ENCODE measurements at regions not wholly inside any gene's neighbourhood (a gene's known extent, or its start where the extent isn't known, plus 50 kb on each side); places are given as distances from the start of the nearest gene placed in this dataset.

DNA sequence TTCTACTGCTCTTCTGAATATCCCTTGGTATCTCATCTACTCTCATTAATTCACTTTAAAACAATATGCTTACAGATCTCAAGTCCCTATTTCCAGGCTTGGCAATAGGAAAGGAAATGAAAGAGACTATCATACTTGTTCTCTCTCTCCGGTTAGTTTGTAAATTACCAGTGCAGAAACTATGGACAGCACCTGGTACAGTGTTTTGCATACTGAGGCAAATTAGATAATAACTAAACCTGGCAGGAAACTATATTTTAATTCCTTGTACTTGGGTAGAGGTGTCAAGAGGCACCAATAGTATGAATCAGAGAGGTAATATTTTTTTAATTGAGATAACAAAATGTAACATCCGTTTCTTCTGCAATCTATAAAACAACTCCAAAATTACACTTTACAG, 97.7 kb upstream of the TMEM196 start:
- no peak for TF ChIP-seq MXI1 (conservative IDR thresholded peaks at IDR 0.05; ENCODE audit: poor library complexity, severe bottlenecking)
- no peak for TF ChIP-seq RAD21 (conservative IDR thresholded peaks at IDR 0.05)
- TF ChIP-seq EZH2 (IDR thresholded peaks at IDR 0.05; ENCODE audit: borderline replicate concordance, insufficient read depth, low read length, poor library complexity, severe bottlenecking): no peak
- TF ChIP-seq, protein P1, sequence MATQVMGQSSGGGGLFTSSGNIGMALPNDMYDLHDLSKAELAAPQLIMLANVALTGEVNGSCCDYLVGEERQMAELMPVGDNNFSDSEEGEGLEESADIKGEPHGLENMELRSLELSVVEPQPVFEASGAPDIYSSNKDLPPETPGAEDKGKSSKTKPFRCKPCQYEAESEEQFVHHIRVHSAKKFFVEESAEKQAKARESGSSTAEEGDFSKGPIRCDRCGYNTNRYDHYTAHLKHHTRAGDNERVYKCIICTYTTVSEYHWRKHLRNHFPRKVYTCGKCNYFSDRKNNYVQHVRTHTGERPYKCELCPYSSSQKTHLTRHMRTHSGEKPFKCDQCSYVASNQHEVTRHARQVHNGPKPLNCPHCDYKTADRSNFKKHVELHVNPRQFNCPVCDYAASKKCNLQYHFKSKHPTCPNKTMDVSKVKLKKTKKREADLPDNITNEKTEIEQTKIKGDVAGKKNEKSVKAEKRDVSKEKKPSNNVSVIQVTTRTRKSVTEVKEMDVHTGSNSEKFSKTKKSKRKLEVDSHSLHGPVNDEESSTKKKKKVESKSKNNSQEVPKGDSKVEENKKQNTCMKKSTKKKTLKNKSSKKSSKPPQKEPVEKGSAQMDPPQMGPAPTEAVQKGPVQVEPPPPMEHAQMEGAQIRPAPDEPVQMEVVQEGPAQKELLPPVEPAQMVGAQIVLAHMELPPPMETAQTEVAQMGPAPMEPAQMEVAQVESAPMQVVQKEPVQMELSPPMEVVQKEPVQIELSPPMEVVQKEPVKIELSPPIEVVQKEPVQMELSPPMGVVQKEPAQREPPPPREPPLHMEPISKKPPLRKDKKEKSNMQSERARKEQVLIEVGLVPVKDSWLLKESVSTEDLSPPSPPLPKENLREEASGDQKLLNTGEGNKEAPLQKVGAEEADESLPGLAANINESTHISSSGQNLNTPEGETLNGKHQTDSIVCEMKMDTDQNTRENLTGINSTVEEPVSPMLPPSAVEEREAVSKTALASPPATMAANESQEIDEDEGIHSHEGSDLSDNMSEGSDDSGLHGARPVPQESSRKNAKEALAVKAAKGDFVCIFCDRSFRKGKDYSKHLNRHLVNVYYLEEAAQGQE (IDR thresholded peaks at IDR 0.05; ENCODE audit: borderline replicate concordance): no peak
- TF ChIP-seq, protein P2, sequence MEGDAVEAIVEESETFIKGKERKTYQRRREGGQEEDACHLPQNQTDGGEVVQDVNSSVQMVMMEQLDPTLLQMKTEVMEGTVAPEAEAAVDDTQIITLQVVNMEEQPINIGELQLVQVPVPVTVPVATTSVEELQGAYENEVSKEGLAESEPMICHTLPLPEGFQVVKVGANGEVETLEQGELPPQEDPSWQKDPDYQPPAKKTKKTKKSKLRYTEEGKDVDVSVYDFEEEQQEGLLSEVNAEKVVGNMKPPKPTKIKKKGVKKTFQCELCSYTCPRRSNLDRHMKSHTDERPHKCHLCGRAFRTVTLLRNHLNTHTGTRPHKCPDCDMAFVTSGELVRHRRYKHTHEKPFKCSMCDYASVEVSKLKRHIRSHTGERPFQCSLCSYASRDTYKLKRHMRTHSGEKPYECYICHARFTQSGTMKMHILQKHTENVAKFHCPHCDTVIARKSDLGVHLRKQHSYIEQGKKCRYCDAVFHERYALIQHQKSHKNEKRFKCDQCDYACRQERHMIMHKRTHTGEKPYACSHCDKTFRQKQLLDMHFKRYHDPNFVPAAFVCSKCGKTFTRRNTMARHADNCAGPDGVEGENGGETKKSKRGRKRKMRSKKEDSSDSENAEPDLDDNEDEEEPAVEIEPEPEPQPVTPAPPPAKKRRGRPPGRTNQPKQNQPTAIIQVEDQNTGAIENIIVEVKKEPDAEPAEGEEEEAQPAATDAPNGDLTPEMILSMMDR (IDR thresholded peaks at IDR 0.05; ENCODE audit: poor library complexity, severe bottlenecking): no peak

DNA sequence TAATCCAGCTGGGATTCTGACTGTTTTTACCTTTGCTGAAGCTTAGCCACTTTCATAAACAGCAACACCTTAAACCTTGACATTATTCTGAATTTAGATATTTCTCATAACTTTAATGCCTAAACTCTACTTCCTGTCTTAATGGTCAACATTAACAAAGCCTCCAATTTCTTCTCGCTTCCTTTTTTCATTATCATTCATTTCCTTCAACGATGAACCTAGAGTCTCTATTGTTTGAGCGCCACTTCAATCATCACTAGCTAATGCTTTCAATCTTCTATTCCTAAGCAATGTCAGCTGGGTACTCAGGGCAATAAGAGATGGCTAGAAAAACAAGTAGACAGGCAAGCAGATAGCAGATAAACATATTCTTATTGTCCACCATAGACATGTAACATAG, 96.6 kb upstream of the TMEM196 start:
- Histone ChIP-seq H3K9ac (ENCODE audit: low read length) (no peak overlapping the region), H4K20me1 (ENCODE audit: insufficient read depth) (no peaks in the 10 kb centered on the region), H3K4me3 (ENCODE audit: low read length) (no peak overlapping the region), H3K9me2 (ENCODE audit: insufficient read depth, low read length) (no peaks in the 10 kb centered on the region), H3K27ac (ENCODE audit: low read length) (no peak overlapping the region), H3F3A (ENCODE audit: insufficient read depth, low read length, poor library complexity, severe bottlenecking) (no peaks in the 10 kb centered on the region), H3K4me2 (ENCODE audit: low read length) (no peak overlapping the region), H3K79me2 (replicated peaks; ENCODE audit: insufficient read depth, low read length) (no peaks in the 10 kb centered on the region), H3K36me3 (ENCODE audit: insufficient read depth, low read length) (no peaks in the 10 kb centered on the region), H2AFZ (ENCODE audit: low read depth, low read length) (no peak overlapping the region), H3K9me3 (ENCODE audit: low read length) (no peaks in the 10 kb centered on the region), H3K27me3 (ENCODE audit: insufficient read depth, low read depth, low read length) (no peaks in the 10 kb centered on the region)
- TF ChIP-seq, protein P1 (IDR thresholded peaks at IDR 0.05; ENCODE audit: borderline replicate concordance): no peak
- TF ChIP-seq, protein P2 (IDR thresholded peaks at IDR 0.05; ENCODE audit: poor library complexity, severe bottlenecking): no peak
- no peak for TF ChIP-seq EZH2 (IDR thresholded peaks at IDR 0.05; ENCODE audit: borderline replicate concordance, insufficient read depth, low read length, poor library complexity, severe bottlenecking)
- no peak for TF ChIP-seq POLR2AphosphoS5 (IDR thresholded peaks at IDR 0.05)
- no peak for TF ChIP-seq EP300 (conservative IDR thresholded peaks at IDR 0.05; ENCODE audit: poor library complexity, severe bottlenecking)
- no peak for TF ChIP-seq RAD21 (conservative IDR thresholded peaks at IDR 0.05)
- no peak for TF ChIP-seq TAF1 (IDR thresholded peaks at IDR 0.05; ENCODE audit: low read depth)
- no peak for TF ChIP-seq SMC3 (conservative IDR thresholded peaks at IDR 0.05; ENCODE audit: poor library complexity)
- TF ChIP-seq MXI1 (conservative IDR thresholded peaks at IDR 0.05; ENCODE audit: poor library complexity, severe bottlenecking): no peak

More for the DNA sequence above, 97.7 kb upstream of the TMEM196 start:
- Histone ChIP-seq H3K36me3 (ENCODE audit: insufficient read depth, low read length) (no peaks in the 10 kb centered on the region), H3K9me3 (ENCODE audit: low read length) (no peaks in the 10 kb centered on the region), H3K27me3 (ENCODE audit: insufficient read depth, low read depth, low read length) (no peaks in the 10 kb centered on the region), H3K9me2 (ENCODE audit: insufficient read depth, low read length) (no peaks in the 10 kb centered on the region), H3K4me3 (ENCODE audit: low read length) (no peak overlapping the region), H3K9ac (ENCODE audit: low read length) (no peak overlapping the region), H4K20me1 (ENCODE audit: insufficient read depth) (no peaks in the 10 kb centered on the region), H2AFZ (ENCODE audit: low read depth, low read length) (no peak overlapping the region), H3K79me2 (replicated peaks; ENCODE audit: insufficient read depth, low read length) (no peaks in the 10 kb centered on the region), H3F3A (ENCODE audit: insufficient read depth, low read length, poor library complexity, severe bottlenecking) (no peaks in the 10 kb centered on the region), H3K27ac (ENCODE audit: low read length) (no peak overlapping the region), H3K4me2 (ENCODE audit: low read length) (no peak overlapping the region)

All from neural cell (in vitro differentiated cells).